ENCODE measurements at regions not wholly inside any gene's neighbourhood (a gene's known extent, or its start where the extent isn't known, plus 50 kb on each side); places are given as distances from the start of the nearest gene placed in this dataset.
"Not testable (repeated sequence)": the region's sequence is repeated elsewhere in the genome, so short reads cannot be mapped to it uniquely, and the experiment has no call there.

GRCh38 chr3:153997364-153997763 is 123.8 kb upstream of the ARHGEF26 start:
- not testable (repeated sequence) for TF ChIP-seq POLR2A, POLR2AphosphoS5 (IDR thresholded peaks at IDR 0.05)
- TF ChIP-seq, protein P1, sequence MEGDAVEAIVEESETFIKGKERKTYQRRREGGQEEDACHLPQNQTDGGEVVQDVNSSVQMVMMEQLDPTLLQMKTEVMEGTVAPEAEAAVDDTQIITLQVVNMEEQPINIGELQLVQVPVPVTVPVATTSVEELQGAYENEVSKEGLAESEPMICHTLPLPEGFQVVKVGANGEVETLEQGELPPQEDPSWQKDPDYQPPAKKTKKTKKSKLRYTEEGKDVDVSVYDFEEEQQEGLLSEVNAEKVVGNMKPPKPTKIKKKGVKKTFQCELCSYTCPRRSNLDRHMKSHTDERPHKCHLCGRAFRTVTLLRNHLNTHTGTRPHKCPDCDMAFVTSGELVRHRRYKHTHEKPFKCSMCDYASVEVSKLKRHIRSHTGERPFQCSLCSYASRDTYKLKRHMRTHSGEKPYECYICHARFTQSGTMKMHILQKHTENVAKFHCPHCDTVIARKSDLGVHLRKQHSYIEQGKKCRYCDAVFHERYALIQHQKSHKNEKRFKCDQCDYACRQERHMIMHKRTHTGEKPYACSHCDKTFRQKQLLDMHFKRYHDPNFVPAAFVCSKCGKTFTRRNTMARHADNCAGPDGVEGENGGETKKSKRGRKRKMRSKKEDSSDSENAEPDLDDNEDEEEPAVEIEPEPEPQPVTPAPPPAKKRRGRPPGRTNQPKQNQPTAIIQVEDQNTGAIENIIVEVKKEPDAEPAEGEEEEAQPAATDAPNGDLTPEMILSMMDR (IDR thresholded peaks at IDR 0.05): peak in 2 of 3 donors; percentile 16 to 40

Measured in breast epithelium (tissue), 3 donors.